Pulmonary artery endothelial cell (primary cell): ENCODE measurements at regions not wholly inside any gene's neighbourhood (a gene's known extent, or its start where the extent isn't known, plus 50 kb on each side); places are given as distances from the start of the nearest gene placed in this dataset.
"Not testable (repeated sequence)": the region's sequence is repeated elsewhere in the genome, so short reads cannot be mapped to it uniquely, and the experiment has no call there.

Source experiments
- DNase-seq: peaks from one replicate; pipeline ENCODE4 v3.0.0-alpha.2; 2011; ENCODE audit warnings: low read depth, low spot score

DNA sequence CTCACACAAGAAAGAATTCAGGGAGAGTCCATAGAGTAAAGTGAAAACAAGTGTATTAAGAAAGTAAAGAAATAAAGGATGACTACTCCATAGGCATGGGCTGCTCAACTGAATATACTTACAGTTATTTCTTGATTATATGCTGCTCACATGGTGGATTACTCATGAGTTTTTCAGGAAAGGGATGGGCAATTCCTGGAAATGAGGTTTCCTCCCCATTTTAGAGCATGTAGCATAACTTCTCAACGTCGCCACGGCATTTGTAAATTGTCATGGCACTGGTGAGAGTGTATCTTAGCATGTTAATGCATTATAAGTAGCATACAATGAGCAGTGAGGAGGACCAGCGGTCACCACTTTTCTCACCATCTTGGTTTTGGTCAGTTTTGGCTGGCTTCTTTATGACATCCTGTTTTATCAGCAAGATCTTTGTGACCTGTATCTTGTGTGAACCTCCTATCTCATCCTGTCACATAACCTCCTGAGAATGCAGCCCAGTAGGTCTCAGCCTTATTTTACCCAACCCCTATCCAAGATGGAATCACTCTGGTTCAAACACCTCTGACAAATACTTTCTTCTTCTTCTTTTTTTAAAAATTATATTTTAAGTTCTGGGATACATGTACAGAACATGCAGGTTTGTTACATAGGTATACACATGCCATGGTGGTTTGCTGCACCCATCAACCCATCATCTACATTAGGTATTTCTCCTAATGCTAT, 849.7 kb downstream of the TBL1XR1 start:
- DNase-seq = no peak

DNA sequence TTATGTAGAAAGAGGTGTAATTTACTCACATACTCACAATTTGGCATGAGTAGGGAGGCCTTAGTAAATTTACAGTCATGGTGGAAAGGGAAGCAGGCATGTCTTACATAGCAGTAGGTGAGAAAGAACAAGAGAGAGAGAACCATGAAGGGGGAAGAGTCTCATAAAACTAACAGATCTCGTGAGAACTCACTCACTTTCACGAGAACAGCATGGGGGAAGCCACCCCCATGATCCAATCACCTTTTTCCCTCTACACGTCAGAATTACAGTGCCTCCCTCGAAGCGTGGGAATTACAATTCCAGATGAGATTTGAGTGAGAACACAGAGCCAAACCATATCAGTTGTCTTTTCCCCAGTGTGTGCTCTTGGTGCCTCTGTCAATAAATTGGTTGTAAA, 855.3 kb downstream of the TBL1XR1 start:
- no peak for DNase-seq

DNA sequence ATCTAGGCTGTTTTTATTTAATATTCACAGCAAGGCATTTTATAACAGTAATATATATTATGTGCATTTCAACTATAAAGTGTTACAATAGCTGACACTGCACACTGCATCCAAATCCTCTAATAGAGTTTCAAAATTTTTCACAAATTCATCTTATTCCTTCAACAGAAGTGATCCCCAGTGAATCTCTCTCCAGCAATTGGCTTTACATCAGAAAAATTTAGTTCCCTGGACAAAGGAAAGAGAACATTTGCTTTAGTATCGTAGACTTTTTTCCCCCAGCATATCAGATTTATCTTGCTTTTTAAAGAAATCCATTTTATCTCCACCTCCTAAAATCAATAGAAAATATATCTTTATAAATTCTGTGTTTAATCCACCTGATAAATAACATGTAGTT, 868.6 kb downstream of the TBL1XR1 start:
- no peak for DNase-seq

DNA sequence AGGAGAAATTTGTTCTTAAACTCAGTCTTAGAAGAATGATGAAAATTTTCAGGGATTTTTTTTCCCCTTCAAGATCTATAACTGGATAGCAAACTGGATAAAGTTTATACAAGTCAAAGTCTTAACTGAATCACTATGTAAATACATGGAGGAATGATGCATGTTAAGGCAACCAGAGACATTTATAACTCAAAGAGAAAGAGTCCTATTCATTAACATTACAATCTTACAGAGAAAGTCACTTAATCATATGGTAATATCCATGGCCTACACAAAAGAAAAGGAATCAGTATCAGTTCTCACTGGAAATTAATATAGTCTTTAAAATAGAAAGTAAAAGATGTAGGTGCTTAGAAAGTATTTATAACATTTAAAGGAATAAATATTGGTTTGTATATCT, 869.1 kb downstream of the TBL1XR1 start:
- no peak for DNase-seq

DNA sequence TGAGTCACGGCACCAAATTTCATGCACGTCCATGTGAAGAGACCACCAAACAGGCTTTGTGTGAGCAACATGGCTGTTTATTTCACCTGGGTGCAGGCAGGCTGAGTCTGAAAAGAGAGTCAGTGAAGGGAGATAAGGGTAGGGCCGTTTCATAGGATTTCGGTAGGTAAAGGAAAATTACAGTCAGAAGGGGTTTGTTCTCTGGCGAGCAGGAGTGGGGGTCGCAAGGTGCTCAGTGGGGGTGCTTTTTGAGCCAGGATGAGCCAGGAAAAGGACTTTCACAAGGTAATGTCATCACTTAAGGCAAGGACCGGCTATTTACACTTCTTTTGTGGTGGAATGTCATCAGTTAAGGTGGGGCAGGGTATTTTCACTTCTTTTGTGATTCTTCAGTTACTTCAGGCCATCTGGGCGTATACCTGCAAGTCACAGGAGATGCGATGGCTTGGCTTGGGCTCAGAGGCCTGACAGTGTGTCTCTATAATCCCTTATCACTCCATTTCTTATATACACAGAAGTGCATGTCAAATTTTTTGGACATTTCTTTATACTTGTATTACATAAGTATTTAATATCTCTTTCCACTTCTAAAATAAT, 870.3 kb downstream of the TBL1XR1 start:
- DNase-seq = not testable (repeated sequence)

DNA sequence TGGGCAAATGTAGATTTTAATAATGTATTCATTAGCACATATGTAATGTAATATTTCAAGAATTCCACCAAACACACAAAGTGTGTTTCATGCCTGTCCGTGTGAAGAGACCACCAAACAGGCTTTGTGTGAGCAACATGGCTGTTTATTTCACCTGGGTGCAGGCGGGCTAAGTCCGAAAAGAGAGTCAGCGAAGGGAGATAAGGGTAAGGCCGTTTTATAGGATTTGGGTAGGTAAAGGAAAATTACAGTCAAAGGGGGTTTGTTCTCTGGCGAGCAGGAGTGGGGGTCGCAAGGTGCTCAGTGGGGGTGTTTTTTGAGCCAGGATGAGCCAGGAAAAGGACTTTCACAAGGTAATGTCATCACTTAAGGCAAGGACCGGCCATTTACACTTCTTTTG, 875.8 kb downstream of the TBL1XR1 start:
- not testable (repeated sequence) for DNase-seq

DNA sequence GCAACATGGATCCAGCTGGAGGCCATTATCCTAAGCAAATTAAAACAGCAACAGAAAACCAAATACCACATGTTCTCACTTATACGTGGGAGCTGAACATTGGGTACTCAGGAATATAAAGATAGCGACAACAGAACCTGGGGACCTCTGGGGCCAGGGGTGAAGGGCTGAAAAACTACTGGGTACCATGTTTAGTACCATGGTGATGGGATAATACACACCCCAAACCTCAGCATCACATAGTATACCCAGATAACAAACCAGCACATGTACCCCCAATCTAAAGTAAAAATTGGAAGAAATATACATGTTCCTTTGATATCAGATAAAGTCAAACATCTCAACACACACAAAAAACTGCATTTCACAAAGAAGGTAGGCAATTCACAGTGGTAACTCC, 876.2 kb downstream of the TBL1XR1 start:
- no peak for DNase-seq

DNA sequence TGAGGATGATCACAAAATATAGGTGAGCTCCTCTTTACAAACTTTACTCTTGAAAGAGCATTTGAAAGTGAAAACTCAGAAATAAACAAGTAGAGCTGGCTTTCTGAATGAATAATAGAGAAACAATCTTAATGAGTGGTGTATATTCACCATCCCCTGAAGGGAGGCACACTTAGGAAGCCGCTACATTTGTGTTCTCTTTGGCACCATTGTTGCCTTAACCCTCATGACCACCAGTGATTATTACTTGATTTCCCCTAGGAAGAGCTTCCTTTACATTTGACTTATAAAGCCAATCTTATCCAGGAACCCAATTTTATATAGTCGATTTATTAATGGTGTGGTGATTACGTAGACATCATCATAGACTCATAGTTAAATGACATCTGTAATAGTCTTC, 883.9 kb downstream of the TBL1XR1 start:
- DNase-seq = no peak

DNA sequence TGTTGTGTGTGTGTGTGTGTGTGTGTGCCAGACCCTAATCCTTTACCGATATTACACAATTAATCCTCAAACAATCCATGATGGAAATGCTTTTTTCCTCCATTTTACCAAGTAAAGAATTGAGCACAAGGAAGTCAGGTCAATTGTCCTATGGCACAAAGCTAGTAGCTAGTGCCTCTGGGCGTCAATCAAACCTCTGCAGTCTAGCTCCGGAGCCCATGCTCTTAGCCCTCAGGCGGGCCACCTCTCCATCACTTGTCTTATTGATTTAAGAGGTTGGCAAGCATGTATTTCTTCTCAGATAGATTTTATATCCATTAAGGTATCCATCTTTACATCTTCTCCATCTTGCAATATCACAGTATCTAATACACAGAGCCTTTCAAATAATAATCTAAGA, 886.6 kb downstream of the TBL1XR1 start:
- DNase-seq = no peak

DNA sequence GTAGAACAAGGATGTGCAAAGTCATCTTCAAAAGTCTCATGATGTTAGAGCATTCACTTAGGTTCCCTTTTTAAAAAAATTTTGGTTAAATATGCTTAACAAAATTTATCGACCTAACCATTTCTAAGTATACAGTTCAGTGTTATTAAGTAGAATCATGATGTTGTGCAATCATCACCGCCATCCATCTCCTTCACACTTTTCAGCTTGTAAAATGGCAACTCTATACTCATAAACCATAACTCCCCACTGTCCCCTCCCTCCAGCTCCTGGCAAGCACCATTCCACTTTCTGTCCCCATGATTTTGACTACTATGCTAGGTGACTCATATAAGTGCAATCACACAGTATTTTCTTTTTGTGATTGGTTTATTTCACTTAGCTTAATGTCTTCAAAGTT, 895.0 kb downstream of the TBL1XR1 start:
- DNase-seq = no peak

DNA sequence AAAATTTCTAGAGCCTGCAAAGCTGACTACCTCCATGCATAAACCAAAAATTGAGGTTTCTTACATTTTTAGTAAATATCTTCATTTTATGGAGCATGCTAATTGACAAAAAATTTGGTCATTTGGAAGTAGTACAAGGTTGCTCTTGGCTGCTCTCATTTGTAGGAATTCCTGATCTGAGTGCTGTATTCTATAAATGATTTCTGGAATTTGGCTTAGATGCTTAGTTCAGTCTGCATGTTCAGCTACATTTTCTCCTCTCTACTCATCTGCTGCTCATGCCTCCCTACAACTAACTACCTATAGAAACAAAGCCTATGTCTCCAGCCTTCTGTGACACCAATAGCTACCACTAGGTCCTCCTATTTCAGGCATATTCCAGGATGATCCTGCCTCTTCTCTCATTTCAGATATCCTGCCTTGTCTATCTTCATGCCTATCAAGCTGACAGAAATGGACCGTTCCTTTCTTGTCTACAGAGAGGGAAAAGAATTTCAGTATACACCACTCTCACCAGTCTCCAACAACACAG, 901.1 kb downstream of the TBL1XR1 start:
- DNase-seq = no peak

DNA sequence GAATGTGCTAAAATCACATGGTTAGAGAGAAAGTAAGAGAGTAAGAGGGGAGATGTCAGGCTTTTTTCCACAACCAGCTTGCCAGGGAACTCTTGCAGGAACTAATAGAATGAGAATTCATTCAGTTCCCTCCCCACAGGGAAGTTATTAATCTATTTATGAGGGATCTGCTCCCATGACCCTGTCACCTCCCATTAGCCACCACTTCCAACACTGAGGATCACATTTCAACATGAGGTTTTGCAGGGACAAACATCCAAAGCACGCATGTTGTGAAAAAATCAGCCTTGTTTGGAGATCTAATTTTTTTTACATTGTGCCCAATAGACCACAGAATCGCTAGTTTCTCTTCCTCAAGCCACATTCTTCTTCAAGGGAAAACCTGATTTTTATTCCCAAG, 904.0 kb downstream of the TBL1XR1 start:
- no peak for DNase-seq

DNA sequence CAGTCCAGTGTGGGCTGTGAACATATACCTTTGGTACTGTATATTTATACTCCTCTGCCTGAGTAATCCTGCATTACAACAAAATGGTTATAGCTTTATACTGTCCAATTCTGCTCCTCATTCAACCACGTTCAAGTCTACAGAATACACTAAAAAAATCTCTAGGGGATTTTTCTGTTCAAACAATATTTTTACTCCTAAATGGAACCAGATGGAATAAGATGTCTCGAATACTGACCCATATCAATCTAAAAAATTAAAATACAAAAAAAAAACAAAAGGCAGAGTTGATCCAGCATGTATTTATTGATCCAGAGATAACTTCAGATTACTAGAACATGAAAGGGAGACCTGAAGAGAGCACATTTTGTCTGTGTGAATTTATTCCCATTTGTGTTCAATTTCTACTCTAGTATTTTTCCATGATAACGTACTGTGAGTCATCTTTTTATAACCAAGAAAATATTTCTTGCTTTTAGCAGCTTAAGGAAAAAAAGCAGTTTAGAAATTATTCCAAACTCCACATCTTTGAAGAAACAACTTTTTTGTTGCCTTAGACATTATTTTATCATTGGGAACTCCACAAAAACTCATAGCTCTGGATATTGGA, 910.7 kb downstream of the TBL1XR1 start:
- DNase-seq = no peak

DNA sequence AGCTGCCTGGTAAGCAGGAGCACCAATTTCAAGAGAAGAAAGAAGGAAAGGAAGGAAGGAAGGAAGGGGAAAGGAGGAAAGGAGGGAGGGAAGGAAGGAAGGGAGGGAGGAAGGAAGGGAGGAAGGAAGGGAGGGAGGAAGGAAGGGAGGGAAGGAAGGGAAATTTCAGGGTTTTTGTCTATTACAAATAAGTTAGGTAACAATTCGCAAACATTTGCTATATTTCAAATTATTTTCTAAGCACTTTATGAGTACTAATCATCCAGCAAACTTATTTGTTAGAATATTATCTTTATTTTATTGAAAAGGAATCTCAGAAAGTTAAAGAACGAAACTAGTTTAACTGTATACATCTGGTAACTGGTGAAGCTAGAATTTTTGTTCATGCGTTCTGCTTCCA, 921.7 kb downstream of the TBL1XR1 start:
- no peak for DNase-seq

DNA sequence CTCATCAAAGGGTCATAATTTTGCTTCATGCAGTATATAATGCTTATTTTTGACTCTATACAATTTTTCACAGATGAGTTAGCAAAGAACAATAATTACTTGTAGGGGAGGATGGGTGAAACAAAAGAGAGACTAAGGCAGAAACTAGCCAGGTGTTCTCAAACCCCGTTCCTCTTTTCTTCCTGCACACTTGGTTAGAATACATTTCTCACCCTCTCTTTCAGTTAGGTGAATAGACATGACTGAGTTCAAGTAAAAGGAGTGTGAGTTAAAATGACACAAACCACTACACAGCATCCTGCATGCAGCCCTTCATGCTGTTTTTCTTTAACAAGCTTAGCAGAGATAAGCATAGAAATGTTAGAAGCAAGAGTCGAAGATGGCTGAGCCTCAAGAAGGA, 922.2 kb downstream of the TBL1XR1 start:
- no peak for DNase-seq

DNA sequence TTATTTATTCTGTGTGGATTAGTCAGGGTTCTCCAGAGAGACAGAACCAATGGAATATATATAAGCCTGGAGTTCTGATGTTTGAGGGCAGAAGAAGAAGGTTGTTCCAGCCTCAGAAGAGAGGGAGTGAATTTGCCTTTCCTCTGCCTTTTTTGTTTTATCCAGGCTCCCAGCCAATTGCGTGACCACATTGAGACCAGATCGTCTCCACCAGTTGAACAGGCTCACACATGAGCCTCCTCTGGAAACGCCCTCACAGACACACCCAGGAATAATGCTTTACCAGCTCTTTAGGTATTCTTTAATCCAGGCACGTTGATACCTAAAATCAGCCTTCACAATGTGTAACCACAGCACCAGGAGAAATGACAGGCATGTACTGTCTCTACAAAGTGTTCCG, 923.1 kb downstream of the TBL1XR1 start:
- DNase-seq = no peak

DNA sequence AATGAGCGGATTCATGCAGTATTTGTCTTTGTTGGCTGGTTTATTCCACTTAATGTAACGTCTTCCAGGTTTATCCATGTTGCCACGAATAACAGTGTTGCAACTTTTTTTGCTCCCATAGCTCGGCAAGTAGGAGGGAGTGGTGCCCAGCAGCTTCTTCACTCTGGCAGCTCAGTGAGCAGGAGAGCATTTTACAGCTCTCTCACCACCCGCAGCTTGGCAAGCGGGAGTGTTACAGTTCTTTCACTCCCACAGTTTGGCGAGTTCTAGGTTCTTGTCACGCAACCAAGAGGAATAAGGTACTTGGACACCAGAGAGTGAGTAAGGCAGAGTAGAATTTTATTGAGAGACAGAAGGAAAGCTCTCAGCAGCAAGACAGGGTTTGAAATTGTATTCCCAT, 935.2 kb downstream of the TBL1XR1 start:
- DNase-seq = no peak

DNA sequence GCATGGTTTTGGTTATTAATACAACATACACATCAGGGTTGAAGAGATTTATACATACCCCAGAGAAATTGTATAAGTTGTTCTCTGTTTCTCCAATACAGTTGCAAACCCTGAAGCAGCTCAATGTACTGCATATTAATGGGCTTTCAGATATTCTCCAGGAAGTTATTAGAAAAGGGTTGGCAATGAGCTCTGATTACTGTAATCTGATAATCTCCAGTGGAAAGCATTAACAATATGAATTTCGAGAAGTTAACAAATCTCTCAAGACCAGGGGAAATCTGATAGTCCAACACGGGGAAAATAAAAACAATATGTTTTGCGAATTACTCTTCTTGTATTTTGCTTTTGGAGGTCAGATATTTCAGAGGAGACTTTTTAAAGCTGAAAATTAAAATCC, 950.1 kb downstream of the TBL1XR1 start:
- no peak for DNase-seq

DNA sequence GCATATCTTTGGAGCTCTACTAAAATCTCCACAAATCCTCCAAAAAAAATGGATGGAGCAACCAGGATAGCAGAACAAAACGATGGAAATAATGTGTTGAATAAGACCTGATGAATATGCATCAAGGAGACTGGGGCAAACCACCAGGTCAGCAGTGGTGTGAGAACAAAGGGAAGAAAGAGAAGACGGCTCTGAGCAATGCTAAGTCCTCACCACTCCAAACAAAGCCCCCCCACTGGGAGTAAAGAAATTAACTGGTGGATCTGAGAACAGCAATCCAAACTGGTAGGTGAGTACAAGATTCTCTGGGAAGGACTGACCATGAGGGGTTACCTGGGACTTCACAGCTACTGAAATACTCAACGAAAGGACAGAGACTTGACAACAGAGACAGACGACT, 977.3 kb downstream of the TBL1XR1 start:
- no peak for DNase-seq

DNA sequence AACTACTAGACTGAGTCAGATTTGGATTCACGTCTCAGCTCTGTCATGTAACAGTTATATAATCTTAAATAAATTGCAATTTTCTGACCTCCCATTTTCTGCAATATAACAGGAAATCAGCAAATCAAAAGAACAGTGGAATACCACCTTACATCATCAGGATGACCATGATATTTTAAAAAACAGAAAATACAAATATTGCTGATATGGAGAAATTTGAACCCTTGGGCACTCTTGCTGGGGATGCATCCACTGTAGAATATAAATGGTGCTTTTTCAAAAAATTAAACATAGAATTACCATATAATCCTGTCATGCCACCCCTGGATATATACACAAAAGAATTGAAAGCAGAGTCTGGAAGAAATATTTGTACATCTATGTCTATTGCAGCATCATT, 982.5 kb downstream of the TBL1XR1 start:
- DNase-seq = no peak

DNA sequence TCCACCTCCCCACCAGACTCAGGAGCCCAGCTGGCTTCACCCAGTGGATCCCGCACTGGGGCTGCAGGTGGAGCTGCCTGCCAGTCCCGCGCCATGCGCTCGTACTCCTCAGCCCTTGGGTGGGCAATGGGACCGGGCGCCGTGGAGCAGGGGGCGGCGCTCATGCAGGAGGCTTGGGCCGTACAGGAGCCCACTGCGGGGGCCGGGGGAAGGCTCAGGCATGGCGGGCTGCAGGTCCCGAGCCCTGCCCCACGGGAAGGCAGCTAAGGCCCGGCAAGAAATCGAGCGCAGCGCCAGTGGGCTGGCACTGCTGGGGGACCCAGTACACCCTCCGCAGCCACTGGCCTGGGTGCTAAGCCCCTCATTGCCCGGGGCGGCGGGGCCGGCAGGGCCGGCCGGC, 984.0 kb downstream of the TBL1XR1 start:
- DNase-seq = not testable (repeated sequence)

DNA sequence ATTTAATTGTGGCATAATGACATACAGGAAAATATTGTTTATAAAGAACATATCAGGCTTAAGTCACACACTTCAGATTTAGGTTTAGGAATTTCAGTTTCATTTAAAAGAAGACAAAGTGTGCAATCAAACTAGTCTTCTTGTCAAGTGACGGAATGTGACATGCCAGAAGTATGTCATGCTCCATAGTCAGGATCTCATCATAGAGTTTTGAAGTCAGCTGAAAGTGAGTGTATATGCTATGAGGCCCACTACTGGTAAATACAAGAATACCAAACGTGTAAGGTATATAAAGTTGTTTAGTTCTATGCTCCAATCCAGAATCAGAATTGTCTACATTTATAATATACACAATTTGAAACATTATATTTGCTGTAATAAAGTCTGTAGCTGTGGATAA, 988.4 kb downstream of the TBL1XR1 start:
- DNase-seq = no peak

DNA sequence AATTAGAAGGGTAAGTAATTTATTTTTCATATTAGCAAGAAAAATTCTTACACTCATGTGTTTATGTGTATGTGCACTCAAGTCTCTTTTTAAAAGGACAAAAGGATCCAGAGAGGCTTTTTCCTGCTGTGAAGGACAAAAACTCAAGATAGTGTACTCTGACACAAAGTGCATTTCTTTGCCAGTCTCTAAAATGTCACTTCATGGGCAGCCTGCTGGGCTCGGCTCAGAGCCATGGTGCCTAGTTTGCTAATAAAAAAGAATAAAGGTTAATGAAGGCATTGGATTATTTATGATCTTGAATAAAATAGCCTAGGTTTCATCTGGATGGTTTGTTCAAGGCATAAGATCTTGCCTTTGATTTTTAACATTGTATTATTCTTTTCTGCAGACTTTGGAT, 989.0 kb downstream of the TBL1XR1 start:
- DNase-seq = no peak
